ENCODE measurements at regions not wholly inside any gene's neighbourhood (a gene's known extent, or its start where the extent isn't known, plus 50 kb on each side); places are given as distances from the start of the nearest gene placed in this dataset.

DNA sequence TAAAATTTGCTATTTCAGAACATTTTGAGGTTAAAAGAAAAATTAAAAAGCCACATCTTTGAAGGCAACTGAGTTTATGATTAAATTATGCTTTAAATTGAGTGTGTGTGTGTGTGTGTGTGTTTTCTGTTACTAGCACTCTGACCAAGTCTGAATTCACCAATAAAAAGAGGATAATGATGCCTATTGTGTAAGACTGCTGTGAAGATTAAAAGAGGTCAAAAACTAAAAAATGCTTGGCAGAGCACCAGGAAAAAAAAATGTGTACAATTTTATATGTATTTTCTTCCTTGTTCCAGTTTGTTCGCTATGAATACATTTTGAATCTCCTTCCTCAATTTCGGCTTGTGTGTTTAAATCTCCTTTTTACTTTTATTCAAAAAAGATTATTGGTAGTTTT is 316.6 kb upstream of the MAGI2 start:
- TF ChIP-seq, protein P1, sequence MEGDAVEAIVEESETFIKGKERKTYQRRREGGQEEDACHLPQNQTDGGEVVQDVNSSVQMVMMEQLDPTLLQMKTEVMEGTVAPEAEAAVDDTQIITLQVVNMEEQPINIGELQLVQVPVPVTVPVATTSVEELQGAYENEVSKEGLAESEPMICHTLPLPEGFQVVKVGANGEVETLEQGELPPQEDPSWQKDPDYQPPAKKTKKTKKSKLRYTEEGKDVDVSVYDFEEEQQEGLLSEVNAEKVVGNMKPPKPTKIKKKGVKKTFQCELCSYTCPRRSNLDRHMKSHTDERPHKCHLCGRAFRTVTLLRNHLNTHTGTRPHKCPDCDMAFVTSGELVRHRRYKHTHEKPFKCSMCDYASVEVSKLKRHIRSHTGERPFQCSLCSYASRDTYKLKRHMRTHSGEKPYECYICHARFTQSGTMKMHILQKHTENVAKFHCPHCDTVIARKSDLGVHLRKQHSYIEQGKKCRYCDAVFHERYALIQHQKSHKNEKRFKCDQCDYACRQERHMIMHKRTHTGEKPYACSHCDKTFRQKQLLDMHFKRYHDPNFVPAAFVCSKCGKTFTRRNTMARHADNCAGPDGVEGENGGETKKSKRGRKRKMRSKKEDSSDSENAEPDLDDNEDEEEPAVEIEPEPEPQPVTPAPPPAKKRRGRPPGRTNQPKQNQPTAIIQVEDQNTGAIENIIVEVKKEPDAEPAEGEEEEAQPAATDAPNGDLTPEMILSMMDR (IDR thresholded peaks at IDR 0.05) = no peak
- TF ChIP-seq ZFX (IDR thresholded peaks at IDR 0.05; ENCODE audit: borderline replicate concordance) = no peak
